ENCODE measurements at regions not wholly inside any gene's neighbourhood (a gene's known extent, or its start where the extent isn't known, plus 50 kb on each side); places are given as distances from the start of the nearest gene placed in this dataset.

- H3K79me2 ChIP-seq (ENCODE audit: control insufficient read depth, insufficient read depth, low read length, poor library complexity) = no peaks in the 10 kb centered on the region
- H3K27ac ChIP-seq (ENCODE audit: low read depth, low read length) = no peak overlapping the region
- H3K18ac ChIP-seq (ENCODE audit: low read length) = no peak overlapping the region
- H3K4me2 ChIP-seq (ENCODE audit: low read length) = no peak overlapping the region
- H3K14ac ChIP-seq (ENCODE audit: low read length) = no peak overlapping the region
- H2BK120ac ChIP-seq (ENCODE audit: insufficient read depth, low read length, poor library complexity) = no peak overlapping the region
- H4K91ac ChIP-seq (ENCODE audit: low read depth, low read length) = no peak overlapping the region
- no peak overlapping the region for H2BK12ac ChIP-seq (ENCODE audit: low read length)
- H3K9me3 ChIP-seq (ENCODE audit: insufficient read depth, low read depth, low read length) = no peaks in the 10 kb centered on the region
- H4K8ac ChIP-seq (ENCODE audit: low read depth, low read length) = no peak overlapping the region
- no peak overlapping the region for H3K9ac ChIP-seq (ENCODE audit: low read length)
- no peak overlapping the region for H4K12ac ChIP-seq (ENCODE audit: low read depth, low read length)
- no peak overlapping the region for H3K4me3 ChIP-seq (ENCODE audit: low read depth, low read length)
- no peaks in the 10 kb centered on the region for H3K79me1 ChIP-seq (ENCODE audit: low read length)
- no peak overlapping the region for H3K4ac ChIP-seq (ENCODE audit: low read depth, low read length)
- H3K4me1 ChIP-seq (ENCODE audit: control insufficient read depth in 1 of 2, insufficient read depth in 2 of 2, low read length in 2 of 2) = no peaks in the 10 kb centered on the region
- H3K23ac ChIP-seq (ENCODE audit: low read length) = no peak overlapping the region
- H3K36me3 ChIP-seq (ENCODE audit: control insufficient read depth in 1 of 2, insufficient read depth in 2 of 2, low read length in 2 of 2) = no peaks in the 10 kb centered on the region
- H2BK5ac ChIP-seq (ENCODE audit: low read depth, low read length, poor library complexity) = no peak overlapping the region
- no peaks in the 10 kb centered on the region for H3K27me3 ChIP-seq (ENCODE audit: insufficient read depth, low read length)
- no peak overlapping the region for H2AFZ ChIP-seq (ENCODE audit: insufficient read depth, low read length, poor library complexity)
- no peak for DNase-seq
- no peak overlapping the region for H2AK5ac ChIP-seq (ENCODE audit: low read length)
Observed at GRCh38 chr5:96573513-96573894, 88.7 kb upstream of the CAST start.

GRCh38 chr5:96576876-96577275 is 85.3 kb upstream of the CAST start:
- Histone ChIP-seq H2BK120ac (ENCODE audit: insufficient read depth, low read length, poor library complexity) (no peak overlapping the region), H3K9me3 (ENCODE audit: insufficient read depth, low read depth, low read length) (no peaks in the 10 kb centered on the region), H3K79me2 (ENCODE audit: control insufficient read depth, insufficient read depth, low read length, poor library complexity) (no peaks in the 10 kb centered on the region), H2AK5ac (ENCODE audit: low read length) (no peak overlapping the region), H4K91ac (ENCODE audit: low read depth, low read length) (no peak overlapping the region), H2BK5ac (ENCODE audit: low read depth, low read length, poor library complexity) (no peak overlapping the region), H2BK12ac (ENCODE audit: low read length) (no peak overlapping the region), H3K9ac (ENCODE audit: low read length) (no peak overlapping the region), H4K12ac (ENCODE audit: low read depth, low read length) (no peak overlapping the region), H3K4me1 (ENCODE audit: control insufficient read depth in 1 of 2, insufficient read depth in 2 of 2, low read length in 2 of 2) (no peaks in the 10 kb centered on the region), H4K8ac (ENCODE audit: low read depth, low read length) (no peak overlapping the region), H3K23ac (ENCODE audit: low read length) (no peak overlapping the region), H3K4me3 (ENCODE audit: low read depth, low read length) (no peak overlapping the region), H3K18ac (ENCODE audit: low read length) (no peak overlapping the region), H3K27ac (ENCODE audit: low read depth, low read length) (no peak overlapping the region), H3K27me3 (ENCODE audit: insufficient read depth, low read length) (no peaks in the 10 kb centered on the region), H3K4ac (ENCODE audit: low read depth, low read length) (no peak overlapping the region), H3K4me2 (ENCODE audit: low read length) (no peak overlapping the region), H2AFZ (ENCODE audit: insufficient read depth, low read length, poor library complexity) (no peak overlapping the region), H3K14ac (ENCODE audit: low read length) (no peak overlapping the region), H3K79me1 (ENCODE audit: low read length) (no peaks in the 10 kb centered on the region), H3K36me3 (ENCODE audit: control insufficient read depth in 1 of 2, insufficient read depth in 2 of 2, low read length in 2 of 2) (no peaks in the 10 kb centered on the region)
- no peak for DNase-seq
- WGBS (ENCODE audit: extremely low coverage, insufficient coverage, insufficient read length) = no CpG with 5 or more reads among the region's 3 CpGs

GRCh38 chr5:96577909-96578308 is 84.3 kb upstream of the CAST start:
- Histone ChIP-seq H4K8ac (ENCODE audit: low read depth, low read length) (no peak overlapping the region), H3K4me3 (ENCODE audit: low read depth, low read length) (no peak overlapping the region), H2AFZ (ENCODE audit: insufficient read depth, low read length, poor library complexity) (no peak overlapping the region), H4K12ac (ENCODE audit: low read depth, low read length) (no peak overlapping the region), H4K91ac (ENCODE audit: low read depth, low read length) (no peak overlapping the region), H3K9me3 (ENCODE audit: insufficient read depth, low read depth, low read length) (no peaks in the 10 kb centered on the region), H3K27me3 (ENCODE audit: insufficient read depth, low read length) (no peaks in the 10 kb centered on the region), H3K18ac (ENCODE audit: low read length) (no peak overlapping the region), H3K79me2 (ENCODE audit: control insufficient read depth, insufficient read depth, low read length, poor library complexity) (no peaks in the 10 kb centered on the region), H3K14ac (ENCODE audit: low read length) (no peak overlapping the region), H3K23ac (ENCODE audit: low read length) (no peak overlapping the region), H3K4me2 (ENCODE audit: low read length) (no peak overlapping the region), H3K4me1 (ENCODE audit: control insufficient read depth in 1 of 2, insufficient read depth in 2 of 2, low read length in 2 of 2) (no peaks in the 10 kb centered on the region), H3K4ac (ENCODE audit: low read depth, low read length) (no peak overlapping the region), H2BK5ac (ENCODE audit: low read depth, low read length, poor library complexity) (no peak overlapping the region), H2BK12ac (ENCODE audit: low read length) (no peak overlapping the region), H2BK120ac (ENCODE audit: insufficient read depth, low read length, poor library complexity) (no peak overlapping the region), H3K36me3 (ENCODE audit: control insufficient read depth in 1 of 2, insufficient read depth in 2 of 2, low read length in 2 of 2) (no peaks in the 10 kb centered on the region), H3K79me1 (ENCODE audit: low read length) (no peaks in the 10 kb centered on the region), H2AK5ac (ENCODE audit: low read length) (no peak overlapping the region), H3K9ac (ENCODE audit: low read length) (no peak overlapping the region), H3K27ac (ENCODE audit: low read depth, low read length) (no peak overlapping the region)
- DNase-seq = no peak

- no peak overlapping the region for H3K4me2 ChIP-seq (ENCODE audit: low read length)
- no peak overlapping the region for H3K9ac ChIP-seq (ENCODE audit: low read length)
- H3K4ac ChIP-seq (ENCODE audit: low read depth, low read length) = no peak overlapping the region
- no peaks in the 10 kb centered on the region for H3K9me3 ChIP-seq (ENCODE audit: insufficient read depth, low read depth, low read length)
- no peaks in the 10 kb centered on the region for H3K79me1 ChIP-seq (ENCODE audit: low read length)
- H3K4me1 ChIP-seq (ENCODE audit: control insufficient read depth in 1 of 2, insufficient read depth in 2 of 2, low read length in 2 of 2) = no peaks in the 10 kb centered on the region
- H2AFZ ChIP-seq (ENCODE audit: insufficient read depth, low read length, poor library complexity) = no peak overlapping the region
- H4K12ac ChIP-seq (ENCODE audit: low read depth, low read length) = no peak overlapping the region
- H3K36me3 ChIP-seq (ENCODE audit: control insufficient read depth in 1 of 2, insufficient read depth in 2 of 2, low read length in 2 of 2) = no peaks in the 10 kb centered on the region
- WGBS (ENCODE audit: extremely low coverage, insufficient coverage, insufficient read length) = no CpG with 5 or more reads among the region's 2 CpGs
- no peak overlapping the region for H2BK12ac ChIP-seq (ENCODE audit: low read length)
- H4K91ac ChIP-seq (ENCODE audit: low read depth, low read length) = no peak overlapping the region
- no peak overlapping the region for H2BK120ac ChIP-seq (ENCODE audit: insufficient read depth, low read length, poor library complexity)
- H4K8ac ChIP-seq (ENCODE audit: low read depth, low read length) = no peak overlapping the region
- H3K18ac ChIP-seq (ENCODE audit: low read length) = no peak overlapping the region
- DNase-seq = no peak
- H2BK5ac ChIP-seq (ENCODE audit: low read depth, low read length, poor library complexity) = no peak overlapping the region
- no peak overlapping the region for H2AK5ac ChIP-seq (ENCODE audit: low read length)
- H3K4me3 ChIP-seq (ENCODE audit: low read depth, low read length) = no peak overlapping the region
- no peaks in the 10 kb centered on the region for H3K79me2 ChIP-seq (ENCODE audit: control insufficient read depth, insufficient read depth, low read length, poor library complexity)
- no peak overlapping the region for H3K14ac ChIP-seq (ENCODE audit: low read length)
- no peak overlapping the region for H3K23ac ChIP-seq (ENCODE audit: low read length)
- no peak overlapping the region for H3K27ac ChIP-seq (ENCODE audit: low read depth, low read length)
- H3K27me3 ChIP-seq (ENCODE audit: insufficient read depth, low read length) = no peaks in the 10 kb centered on the region
Observed at GRCh38 chr5:96579711-96580110, 82.5 kb upstream of the CAST start.

- no peak overlapping the region for H3K23ac ChIP-seq (ENCODE audit: low read length)
- no peak overlapping the region for H3K4ac ChIP-seq (ENCODE audit: low read depth, low read length)
- no peak overlapping the region for H2AK5ac ChIP-seq (ENCODE audit: low read length)
- no peak overlapping the region for H3K27ac ChIP-seq (ENCODE audit: low read depth, low read length)
- H3K79me1 ChIP-seq (ENCODE audit: low read length) = no peaks in the 10 kb centered on the region
- no peaks in the 10 kb centered on the region for H3K4me1 ChIP-seq (ENCODE audit: control insufficient read depth in 1 of 2, insufficient read depth in 2 of 2, low read length in 2 of 2)
- no peak for DNase-seq
- no peak overlapping the region for H4K91ac ChIP-seq (ENCODE audit: low read depth, low read length)
- H4K12ac ChIP-seq (ENCODE audit: low read depth, low read length) = no peak overlapping the region
- H3K9ac ChIP-seq (ENCODE audit: low read length) = no peak overlapping the region
- no peak overlapping the region for H2AFZ ChIP-seq (ENCODE audit: insufficient read depth, low read length, poor library complexity)
- H3K36me3 ChIP-seq (ENCODE audit: control insufficient read depth in 1 of 2, insufficient read depth in 2 of 2, low read length in 2 of 2) = no peaks in the 10 kb centered on the region
- H2BK5ac ChIP-seq (ENCODE audit: low read depth, low read length, poor library complexity) = no peak overlapping the region
- H3K18ac ChIP-seq (ENCODE audit: low read length) = no peak overlapping the region
- no peak overlapping the region for H2BK120ac ChIP-seq (ENCODE audit: insufficient read depth, low read length, poor library complexity)
- no peak overlapping the region for H3K4me3 ChIP-seq (ENCODE audit: low read depth, low read length)
- no peaks in the 10 kb centered on the region for H3K79me2 ChIP-seq (ENCODE audit: control insufficient read depth, insufficient read depth, low read length, poor library complexity)
- no peak overlapping the region for H3K4me2 ChIP-seq (ENCODE audit: low read length)
- H2BK12ac ChIP-seq (ENCODE audit: low read length) = no peak overlapping the region
- no CpG with 5 or more reads among the region's 11 CpGs for WGBS (ENCODE audit: extremely low coverage, insufficient coverage, insufficient read length)
- no peak overlapping the region for H3K14ac ChIP-seq (ENCODE audit: low read length)
- H3K9me3 ChIP-seq (ENCODE audit: insufficient read depth, low read depth, low read length) = no peaks in the 10 kb centered on the region
- no peaks in the 10 kb centered on the region for H3K27me3 ChIP-seq (ENCODE audit: insufficient read depth, low read length)
- no peak overlapping the region for H4K8ac ChIP-seq (ENCODE audit: low read depth, low read length)
Observed at GRCh38 chr5:96582343-96582742, 79.8 kb upstream of the CAST start.
